ENCODE measurements at regions not wholly inside any gene's neighbourhood (a gene's known extent, or its start where the extent isn't known, plus 50 kb on each side); places are given as distances from the start of the nearest gene placed in this dataset.

DNA sequence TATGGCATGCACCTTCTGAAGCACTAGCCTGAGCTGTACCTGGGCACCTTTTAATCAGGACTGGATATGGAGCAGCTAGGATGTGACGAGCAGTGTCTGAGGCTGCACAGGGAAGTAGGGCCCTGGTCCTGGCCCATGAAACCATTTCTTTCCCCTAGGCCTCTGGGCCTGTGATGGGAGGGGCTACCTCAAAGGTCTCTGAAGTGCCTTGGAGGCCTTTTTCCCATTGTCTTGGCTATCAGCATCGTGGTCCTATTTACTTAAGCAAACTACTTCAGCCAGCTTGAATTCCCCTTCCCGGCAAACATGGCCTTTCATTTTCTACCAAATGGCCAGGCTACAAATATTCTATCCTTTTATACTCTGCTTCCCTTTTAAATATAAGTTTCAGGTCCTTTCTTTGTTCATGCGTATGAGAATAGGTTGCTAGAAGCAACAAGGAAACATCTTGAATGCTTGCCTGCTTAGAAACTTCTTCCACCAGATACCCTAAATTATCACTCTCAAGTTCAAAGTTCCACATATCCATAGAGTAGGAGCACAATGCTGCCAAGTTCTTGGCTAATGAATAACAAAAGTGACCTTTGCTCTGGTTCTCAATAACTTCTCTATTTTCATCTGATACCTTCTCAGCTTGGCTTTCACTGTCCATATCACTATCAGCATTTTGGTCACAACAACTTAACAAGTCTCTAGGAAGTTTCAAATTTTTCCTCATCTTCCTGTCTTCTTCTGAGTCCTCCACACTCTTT is 673.1 kb downstream of the HTR1B start:
- no peak for TF ChIP-seq POLR2A (IDR thresholded peaks at IDR 0.05)
- no peak for TF ChIP-seq CTCF (IDR thresholded peaks at IDR 0.05)
